ENCODE measurements at regions not wholly inside any gene's neighbourhood (a gene's known extent, or its start where the extent isn't known, plus 50 kb on each side); places are given as distances from the start of the nearest gene placed in this dataset.
"Not testable (repeated sequence)": the region's sequence is repeated elsewhere in the genome, so short reads cannot be mapped to it uniquely, and the experiment has no call there.

DNA sequence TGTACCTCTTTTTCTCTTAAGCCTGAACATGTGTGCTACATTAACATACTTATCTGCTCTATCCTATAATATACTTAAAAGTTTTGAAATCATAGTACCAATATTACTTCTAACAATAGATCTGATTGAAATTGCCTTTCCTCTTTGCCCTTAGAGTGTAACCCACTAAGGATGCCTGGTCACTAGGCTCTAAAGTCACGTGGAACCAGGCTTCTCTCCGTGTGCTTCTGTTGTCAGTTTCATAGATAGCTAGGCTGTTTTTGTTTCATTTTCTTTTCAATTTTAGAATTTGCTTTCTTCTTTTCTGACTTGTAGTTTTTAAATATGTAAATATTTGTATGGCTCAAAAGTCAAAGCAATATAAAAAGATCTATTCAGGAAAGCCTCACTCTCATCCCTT lies 100.5 kb upstream of the PZP start:
- DNase-seq (ENCODE audit: low read depth in 2 of 2), result not testable (repeated sequence)

DNA sequence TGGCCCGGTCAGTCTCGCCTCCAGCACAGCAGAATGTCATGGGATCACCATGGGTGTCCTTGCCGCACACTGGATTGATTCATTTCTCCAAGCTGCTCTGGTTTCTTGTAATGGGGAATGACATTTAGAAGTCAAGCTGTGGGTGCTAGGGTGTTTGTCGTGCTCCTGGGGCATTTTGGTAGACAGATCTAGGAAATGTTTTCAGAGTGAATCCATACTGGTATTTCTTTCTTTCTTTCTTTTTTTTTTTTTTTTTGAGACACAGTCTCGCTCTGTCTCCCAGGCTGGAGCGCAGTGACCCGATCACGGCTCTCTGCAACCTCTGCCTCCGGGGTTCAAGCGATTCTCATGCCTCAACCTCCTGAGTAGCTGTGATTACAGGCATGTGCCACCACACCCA lies 100.0 kb upstream of the PZP start:
- not testable (repeated sequence) for DNase-seq (ENCODE audit: low read depth in 2 of 2)

DNA sequence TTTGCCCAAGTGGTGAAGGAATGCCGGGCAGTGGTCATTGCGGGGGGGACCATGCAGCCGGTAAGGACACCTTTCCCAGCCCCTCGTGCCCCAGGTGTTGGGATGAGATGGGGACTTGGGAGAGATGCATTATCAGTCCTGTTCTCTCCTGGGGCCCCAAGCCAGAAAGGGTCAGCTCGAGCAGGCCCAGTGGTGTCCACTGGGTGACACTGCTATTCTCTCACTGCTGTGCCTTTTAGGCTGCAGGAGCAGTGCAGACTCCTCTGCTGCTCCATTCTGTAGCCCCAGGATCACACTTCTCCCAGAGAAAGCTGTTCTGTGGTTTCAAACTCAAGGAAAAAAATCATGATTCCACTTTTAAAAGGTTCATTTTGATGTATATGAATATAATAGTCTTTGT lies 99.1 kb upstream of the PZP start:
- not testable (repeated sequence) for DNase-seq (ENCODE audit: low read depth in 2 of 2)

DNA sequence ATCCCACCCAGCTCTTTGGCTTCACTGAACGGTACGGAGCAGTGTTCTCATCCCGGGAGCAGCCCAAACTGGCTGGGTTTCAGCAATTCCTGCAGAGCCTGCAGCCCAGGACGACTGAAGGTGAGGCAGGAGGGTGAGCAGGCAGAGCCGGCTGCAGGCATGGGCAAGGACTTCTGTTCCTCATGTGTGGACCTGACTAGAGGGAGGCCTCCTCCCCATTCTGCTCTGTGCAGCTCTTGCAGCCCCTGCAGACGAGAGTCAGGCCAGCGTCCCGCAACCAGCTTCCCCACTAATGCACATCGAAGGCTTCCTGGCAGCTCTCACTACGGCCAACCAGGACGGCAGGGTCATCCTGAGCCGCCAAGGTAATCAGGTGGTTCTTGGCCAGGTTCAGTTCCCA lies 97.8 kb upstream of the PZP start:
- not testable (repeated sequence) for DNase-seq (ENCODE audit: low read depth in 2 of 2)

DNA sequence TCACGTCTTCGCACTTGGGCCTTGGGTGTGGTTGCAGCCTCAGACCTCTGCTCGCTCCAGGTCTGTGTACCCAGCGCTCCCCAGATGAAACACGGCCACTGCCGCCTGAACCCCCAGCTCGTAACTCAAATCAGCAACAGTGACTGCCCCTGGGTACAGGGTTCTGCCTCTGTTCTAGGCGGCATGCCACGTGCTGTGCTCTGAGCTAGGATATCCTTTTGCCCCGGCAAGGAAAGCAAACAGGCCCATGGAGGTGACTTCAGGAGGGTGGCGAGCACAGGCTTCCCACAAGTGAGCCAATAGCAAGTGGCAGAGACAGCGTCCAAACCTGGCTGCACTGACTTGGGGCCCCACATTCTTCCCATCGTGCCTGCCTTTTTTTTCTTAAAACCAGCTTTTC lies 96.3 kb upstream of the PZP start:
- DNase-seq (ENCODE audit: low read depth in 2 of 2), result not testable (repeated sequence)

DNA sequence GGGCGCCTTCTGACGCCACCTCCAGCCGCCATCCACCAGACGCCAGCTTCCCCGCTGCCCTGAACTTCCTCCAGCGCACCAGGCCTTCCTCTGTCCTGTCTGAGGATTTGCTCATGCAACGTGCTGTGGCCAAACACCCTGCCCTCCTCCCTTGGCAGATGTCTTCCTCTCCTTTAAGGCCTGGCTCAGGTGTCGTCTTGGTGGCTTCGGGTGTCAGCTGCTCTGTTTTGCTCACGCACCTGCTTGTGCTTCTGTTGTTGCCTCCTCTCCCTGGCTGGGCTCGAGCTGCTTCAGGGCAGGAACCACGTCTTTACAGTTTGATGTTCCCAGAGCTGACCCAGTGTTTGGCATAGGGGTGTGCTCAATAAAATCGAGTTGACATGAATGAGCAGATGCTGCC lies 87.7 kb upstream of the PZP start:
- not testable (repeated sequence) for DNase-seq (ENCODE audit: low read depth in 2 of 2)

DNA sequence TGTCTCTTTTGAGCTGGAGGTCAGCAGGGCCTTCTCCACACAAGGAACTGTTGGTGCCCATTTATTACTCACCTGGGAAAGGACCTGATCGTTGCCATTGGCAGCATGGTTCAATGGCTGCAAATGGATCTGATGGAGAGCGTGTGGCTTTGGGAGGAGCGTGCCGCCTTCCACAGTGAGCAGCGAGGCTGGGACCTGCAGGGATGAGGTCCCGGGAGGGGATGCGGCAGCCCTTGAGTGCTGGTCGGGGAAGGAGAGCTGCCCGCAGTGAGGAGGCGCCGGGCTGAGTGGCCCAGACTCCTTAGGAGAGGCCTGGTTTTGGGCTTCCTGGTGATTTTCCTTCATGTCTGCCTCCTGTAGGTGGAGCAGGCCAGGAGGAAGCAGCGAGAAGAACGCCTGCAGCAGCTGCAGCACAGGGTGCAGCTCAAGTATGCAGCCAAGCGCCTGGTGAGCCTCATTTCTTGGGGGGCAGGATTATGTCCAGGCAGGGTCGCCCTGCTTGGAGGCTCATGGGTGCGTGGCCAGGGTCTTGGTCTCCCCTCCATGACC lies 86.0 kb upstream of the PZP start:
- DNase-seq (ENCODE audit: low read depth in 2 of 2), result not testable (repeated sequence)

DNA sequence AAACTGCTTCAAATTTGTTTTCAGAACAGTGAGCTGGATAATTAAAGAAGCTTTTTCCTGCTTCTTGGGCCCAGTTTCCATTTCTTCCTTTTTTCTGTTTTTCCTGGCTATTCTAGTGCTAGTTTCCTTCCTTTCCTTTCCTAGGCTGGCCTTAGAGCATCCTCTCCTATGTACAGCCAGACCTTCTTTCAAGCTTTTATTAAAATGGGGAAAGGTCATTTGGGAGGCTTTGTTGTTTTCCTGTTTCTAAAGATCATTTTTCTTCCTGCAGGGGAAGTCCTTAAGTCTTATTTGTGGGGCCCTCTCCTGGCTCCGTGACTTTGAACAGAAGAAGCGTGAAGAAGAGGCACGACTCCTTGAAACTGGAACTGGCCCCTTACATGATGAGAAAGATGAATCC lies 85.2 kb upstream of the PZP start:
- DNase-seq (ENCODE audit: low read depth in 2 of 2), result not testable (repeated sequence)

DNA sequence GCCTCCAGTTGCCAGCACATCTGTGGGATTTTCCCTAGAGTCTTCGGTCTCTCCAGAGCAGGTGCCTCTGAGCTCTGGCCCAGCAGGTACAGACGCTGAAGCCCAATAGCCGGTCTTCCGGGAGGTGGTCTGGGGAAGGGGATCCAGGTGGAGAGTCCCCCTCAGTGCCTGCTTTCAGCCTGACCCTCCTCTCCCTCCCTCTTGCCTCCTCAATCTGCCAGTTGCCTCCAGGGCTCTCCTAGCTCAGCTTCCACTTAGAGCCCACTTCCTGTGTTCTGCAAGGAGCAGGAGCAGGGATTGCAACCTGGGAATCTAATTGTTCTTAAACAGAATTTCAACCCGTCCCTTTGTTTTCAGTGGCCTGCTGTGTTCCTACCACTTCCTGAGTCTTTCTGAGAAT lies 81.8 kb upstream of the PZP start:
- DNase-seq (ENCODE audit: low read depth in 2 of 2), result not testable (repeated sequence)

DNA sequence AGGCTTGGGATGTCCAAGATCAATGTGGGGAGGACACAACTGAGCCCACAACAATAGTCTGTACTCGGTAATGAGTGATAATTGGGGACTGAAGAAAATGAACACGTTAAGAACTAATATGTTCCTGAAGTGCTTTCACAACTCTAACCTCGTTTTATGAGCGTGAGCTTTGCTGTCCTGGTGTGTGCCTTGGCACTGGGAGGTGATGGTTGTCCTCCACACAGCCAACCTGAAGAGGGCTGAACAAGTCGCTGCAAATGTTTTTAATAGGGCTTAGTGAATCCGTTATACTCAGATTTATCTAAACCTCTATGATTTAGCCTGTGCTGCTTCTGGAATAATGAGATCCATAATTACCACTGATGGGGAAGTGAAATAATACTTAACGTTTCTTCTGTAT lies 76.5 kb upstream of the PZP start:
- DNase-seq (ENCODE audit: low read depth in 2 of 2), result not testable (repeated sequence)

DNA sequence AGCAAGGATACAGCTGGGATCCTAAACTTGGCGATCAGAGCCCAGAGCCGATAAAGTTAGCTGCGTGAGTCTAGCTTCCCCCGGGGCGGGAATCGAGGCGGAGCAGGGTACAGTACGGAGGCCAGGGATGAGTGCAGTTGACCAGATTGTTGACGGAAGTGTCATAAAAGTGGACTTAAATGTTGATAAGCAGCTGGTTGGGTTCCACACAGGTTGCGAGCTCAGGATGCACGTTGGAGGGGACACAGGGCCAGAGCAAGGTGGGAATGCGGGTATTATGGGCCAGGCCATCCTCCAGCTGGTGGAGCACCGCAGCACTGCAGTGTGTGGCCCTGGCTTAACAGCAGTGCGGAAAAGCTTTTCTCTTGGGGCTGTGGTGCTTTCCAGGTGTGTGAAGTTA lies 76.0 kb upstream of the PZP start:
- DNase-seq (ENCODE audit: low read depth in 2 of 2), result not testable (repeated sequence)

DNA sequence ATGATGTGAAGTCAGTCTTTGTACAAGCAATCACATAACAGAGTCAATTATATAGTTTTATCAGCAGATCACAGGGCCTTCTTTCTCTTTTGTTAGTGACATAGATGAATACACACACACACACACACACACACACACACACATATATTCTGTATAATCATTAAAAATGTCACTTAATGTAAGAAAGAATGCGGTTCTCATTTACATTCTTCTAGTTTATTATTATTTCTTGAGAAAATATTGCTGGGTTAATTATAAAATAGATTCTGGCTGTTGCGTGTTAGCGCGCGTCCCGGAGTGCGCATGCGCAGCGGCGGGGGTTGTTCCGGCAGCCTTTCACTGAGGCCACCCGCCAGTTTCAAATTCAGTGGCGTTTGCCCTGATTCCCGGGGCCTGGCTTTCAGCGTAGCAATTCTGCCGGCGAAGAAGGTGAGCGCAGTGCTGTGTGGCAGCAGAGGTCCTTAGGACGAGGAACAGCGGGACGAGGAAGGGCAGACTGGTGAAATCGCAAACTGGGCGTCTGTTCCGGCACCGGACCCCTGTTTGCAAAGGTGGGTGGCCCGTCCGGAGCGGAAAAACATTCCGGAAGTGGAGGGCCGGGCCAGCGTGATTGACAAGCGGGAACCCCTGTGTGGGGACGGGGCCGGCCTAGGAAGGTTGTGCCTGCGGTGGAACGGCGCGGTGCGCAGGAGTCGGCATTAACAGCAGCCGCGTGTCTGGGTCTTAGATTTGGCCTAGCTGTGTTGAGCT lies 75.3 kb upstream of the PZP start:
- peak; percentile 49 to 73 for DNase-seq (ENCODE audit: low read depth in 2 of 2)

DNA sequence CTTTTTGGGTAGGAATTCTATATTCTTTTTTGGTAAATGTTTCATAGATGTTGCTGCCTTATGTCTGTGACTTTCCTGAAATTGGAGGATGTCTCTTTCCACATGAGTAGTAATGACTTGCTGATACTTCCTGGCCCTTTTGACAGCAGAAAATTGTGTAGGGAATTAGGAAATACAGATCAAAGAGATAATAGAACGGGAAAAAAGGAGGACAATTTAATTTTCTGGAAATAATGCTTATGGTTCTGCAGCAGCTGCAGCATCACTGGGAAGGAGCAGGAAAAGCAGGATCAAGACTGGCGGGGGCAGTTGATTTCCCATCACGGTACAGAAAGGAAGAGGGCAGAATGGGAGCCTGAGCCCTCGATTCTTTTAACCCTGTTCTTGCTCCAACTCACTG lies 68.8 kb upstream of the PZP start:
- DNase-seq (ENCODE audit: low read depth in 2 of 2), result no peak

DNA sequence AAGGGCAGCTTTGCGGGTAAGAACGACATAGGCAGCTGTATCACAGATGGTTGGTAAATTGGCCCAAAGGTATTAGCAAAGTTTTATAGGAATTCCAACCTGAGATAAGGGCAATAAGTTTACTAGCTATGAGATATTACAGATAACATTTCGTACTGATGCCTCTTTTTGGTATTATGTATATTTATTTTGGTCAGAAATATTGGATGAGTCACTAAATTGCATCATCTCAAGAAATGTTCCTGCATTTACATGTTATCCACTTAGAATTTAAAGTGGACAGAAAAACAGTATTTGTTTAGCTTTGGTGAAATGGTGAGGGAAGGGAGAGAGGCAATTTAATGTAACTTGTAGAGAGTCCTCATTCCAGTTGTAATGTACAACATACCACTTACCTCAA lies 65.1 kb upstream of the PZP start:
- no peak for DNase-seq (ENCODE audit: low read depth in 2 of 2)

DNA sequence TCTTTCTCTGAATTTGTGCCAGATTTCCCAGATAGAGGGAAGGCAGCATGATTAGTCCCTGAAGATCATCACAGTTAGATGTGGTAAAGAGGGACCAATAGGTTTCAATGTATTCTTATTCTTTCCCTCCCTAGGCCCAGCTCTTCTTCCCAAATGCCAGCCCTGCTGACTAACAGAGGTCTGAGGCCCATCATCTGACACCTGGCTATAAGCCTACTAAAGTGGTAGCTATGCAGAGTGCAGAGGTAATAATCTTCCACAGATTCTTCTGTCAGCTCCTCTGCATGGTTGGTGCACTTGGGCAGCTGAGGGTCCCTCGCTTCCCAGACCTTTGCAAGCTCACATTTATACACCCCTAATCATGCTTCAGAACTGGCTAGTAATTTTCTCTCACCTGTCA lies 63.7 kb upstream of the PZP start:
- DNase-seq (ENCODE audit: low read depth in 2 of 2), result no peak

DNA sequence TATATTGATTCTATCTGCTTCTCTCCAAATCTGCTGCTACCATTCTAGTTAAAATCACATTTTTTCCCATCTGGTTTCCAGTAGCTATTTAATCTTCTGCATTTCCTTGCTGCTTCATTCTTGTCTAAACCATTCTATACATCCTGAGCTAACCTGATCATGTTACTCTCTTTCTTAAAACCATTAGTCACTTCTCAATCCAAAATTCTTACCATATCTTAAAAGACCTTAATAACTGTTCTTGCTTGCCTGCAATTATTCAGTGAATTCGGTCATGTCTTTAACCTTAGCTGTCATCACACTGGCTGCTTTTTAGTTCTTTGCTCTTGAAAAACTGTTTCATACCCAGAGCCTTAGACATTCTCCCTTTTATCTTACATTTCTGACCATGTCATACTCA lies 56.4 kb upstream of the PZP start:
- no peak for DNase-seq (ENCODE audit: low read depth in 2 of 2)

DNA sequence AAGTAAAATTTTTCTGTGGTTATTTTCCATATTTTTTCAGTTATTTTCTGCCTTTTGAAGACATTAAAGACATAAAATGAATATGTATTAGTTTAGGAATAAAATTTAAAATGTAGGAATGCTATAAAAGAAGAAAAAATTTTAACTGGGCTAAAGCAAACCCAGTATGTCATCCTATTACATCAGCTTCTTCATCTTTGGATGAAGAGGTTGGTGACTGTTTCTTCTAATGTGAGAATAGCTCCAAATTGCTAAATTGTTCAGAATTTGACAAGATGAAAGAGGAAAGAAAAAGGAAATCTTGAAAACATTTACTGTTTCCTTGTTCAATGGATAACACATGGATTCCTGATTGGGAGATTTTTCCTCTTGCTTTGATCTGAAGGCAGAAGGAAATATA lies 52.7 kb upstream of the PZP start:
- no peak for DNase-seq (ENCODE audit: low read depth in 2 of 2)

DNA sequence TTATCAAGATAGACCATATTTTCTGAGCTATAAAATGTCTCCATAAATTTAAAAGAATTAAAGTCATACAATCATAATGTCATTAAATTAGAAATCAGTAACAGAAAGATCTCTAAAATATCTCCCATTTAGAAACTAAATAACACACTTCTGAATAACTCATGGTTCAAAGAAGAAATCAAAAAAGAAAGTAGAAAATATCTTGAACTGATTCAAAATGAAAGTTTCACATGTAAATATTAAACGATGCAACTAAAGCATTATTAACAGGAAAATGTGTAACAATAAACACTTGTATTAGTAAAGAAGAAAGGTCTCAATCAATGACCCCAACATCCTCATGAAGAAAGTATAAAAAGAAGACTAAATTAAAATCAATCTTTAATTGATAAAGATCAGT lies 50.5 kb upstream of the PZP start:
- no peak for DNase-seq (ENCODE audit: low read depth in 2 of 2)

Data from stimulated activated CD4-positive, alpha-beta T cell treated with anti-CD3 and anti-CD28 coated beads, Interleukin-1b, Interleukin-23, amount 100 ng/mL, for 1 hour (primary cell).